HepG2 (cell line): ENCODE measurements at regions not wholly inside any gene's neighbourhood (a gene's known extent, or its start where the extent isn't known, plus 50 kb on each side); places are given as distances from the start of the nearest gene placed in this dataset.

Experiments used
- ATAC-seq: fragments of 200-7000 bp; cut with Tn5 transposase; 3 replicates; pipeline ENCODE4 v1.9.1; 2020; ENCODE audit warnings: mild to moderate bottlenecking, moderate library complexity
- BruUV-seq: library from RNA; stranded (reverse); fragments of 400-500 nt; replicated peaks from 2 replicates; lab custom pipeline; 2021; lab: Mats Ljungman, UMichigan
- CTCF ChIA-PET: fragments of 300-600 bp; formaldehyde crosslinking; extraction: SDS; loops from one replicate; lab custom pipeline; 2021; ENCODE audit warnings: low total read pairs, inconsistent platforms, low intra/inter-chr PET ratio; lab: Yijun Ruan, JAX
- POLR2A ChIA-PET: fragments of 350-600 bp; sonication (Branson Sonifier 250); formaldehyde crosslinking; loops from one replicate; lab custom pipeline; 2020; ENCODE audit warnings: antibody characterized with exemption, inconsistent platforms; lab: Yijun Ruan, JAX
- DNase-seq: peaks from one replicate; pipeline ENCODE4 v3.0.0-alpha.2; 2015; ENCODE audit warnings: low spot score
- FAIRE-seq: peaks from 3 replicates; lab custom pipeline; 2011; peaks lifted over from hg19 to GRCh38; lab: Jason Lieb, UNC
- H2AFZ ChIP-seq: one replicate; pipeline ENCODE4 v1.6.1; 2011; ENCODE audit warnings: low read length, inconsistent platforms
- H3K27ac ChIP-seq: fragments of 300-600 bp; 3 replicates; pipeline ENCODE4 v1.8.0; 2011; ENCODE audit warnings: mixed run types, mild to moderate bottlenecking, mixed read lengths, low read length, inconsistent platforms; ENCODE audit not compliant: insufficient read depth; ENCODE audit errors: extremely low read length
- H3K27me3 ChIP-seq, 2 experiments: fragments of 200-600 bp in 1 of 2; 2 replicates in 1 of 2; 3 replicates in 1 of 2; pipeline versions ENCODE4 v1.6.0 to v1.8.0; 2011; ENCODE audit warnings: low read length in 2 of 2, mild to moderate bottlenecking in 2 of 2, moderate library complexity in 2 of 2, inconsistent platforms in 1 of 2; ENCODE audit not compliant: insufficient read depth in 2 of 2, control insufficient read depth in 1 of 2
- H3K36me3 ChIP-seq, 2 experiments: fragments of 200-600 bp in 1 of 2; replicated peaks in 1 of 2; 2 replicates in 1 of 2; 3 replicates in 1 of 2; pipeline versions ENCODE4 v1.5.1 to v1.8.0; 2011; ENCODE audit warnings: low read length in 2 of 2, inconsistent platforms in 1 of 2; ENCODE audit not compliant: insufficient read depth in 2 of 2, control insufficient read depth in 1 of 2
- H3K4me1 ChIP-seq: 2 replicates; pipeline ENCODE4 v1.5.1; 2012; ENCODE audit warnings: low read length, inconsistent platforms; ENCODE audit not compliant: insufficient read depth
- H3K4me2 ChIP-seq: 2 replicates; pipeline ENCODE4 v1.6.0; 2011; ENCODE audit warnings: low read depth, low read length, inconsistent platforms
- H3K4me3 ChIP-seq, 3 experiments: fragments of 200-600 bp in 1 of 3; sonication (generic), shearing (Covaris generic) in 1 of 3; replicated peaks in 1 of 3; 2 replicates each; pipeline ENCODE4 v1.5.1; 2011 to 2016; ENCODE audit warnings: low read length in 3 of 3, inconsistent platforms in 2 of 3, low read depth in 2 of 3, mild to moderate bottlenecking in 2 of 3, control low read depth in 1 of 3, mixed read lengths in 1 of 3; ENCODE audit not compliant: insufficient read depth in 1 of 3
- H3K79me2 ChIP-seq: one replicate; pipeline ENCODE4 v1.6.1; 2011; ENCODE audit warnings: low read length, inconsistent platforms; ENCODE audit not compliant: insufficient read depth
- H3K9ac ChIP-seq: 2 replicates; pipeline ENCODE4 v1.6.0; 2011; ENCODE audit warnings: mild to moderate bottlenecking, low read depth, low read length, inconsistent platforms; ENCODE audit not compliant: insufficient read depth
- H3K9me3 ChIP-seq: 2 replicates; pipeline ENCODE4 v1.5.1; 2012; ENCODE audit warnings: mild to moderate bottlenecking, low read length
- H4K20me1 ChIP-seq: 2 replicates; pipeline ENCODE4 v1.6.0; 2011; ENCODE audit warnings: inconsistent platforms, mild to moderate bottlenecking, low read length, moderate library complexity; ENCODE audit not compliant: insufficient read depth
- KLF12 ChIP-seq: sonication (generic); formaldehyde crosslinking; IDR thresholded peaks from 2 replicates; pipeline ENCODE4 v1.4.0; 2020; ENCODE audit warnings: missing genetic modification reagents, borderline replicate concordance
- KLF9 ChIP-seq: IDR thresholded peaks from 2 replicates; pipeline ENCODE4 v1.6.1; 2016; ENCODE audit warnings: low read depth
- MYC ChIP-seq: sonication (generic); formaldehyde crosslinking; IDR thresholded peaks from 2 replicates; pipeline ENCODE4 v1.9.0; 2021; ENCODE audit warnings: missing genetic modification reagents, borderline replicate concordance
- PHF20 ChIP-seq: sonication (generic); formaldehyde crosslinking; IDR thresholded peaks from 2 replicates; pipeline ENCODE4 v1.5.0; 2020; ENCODE audit warnings: mild to moderate bottlenecking, missing genetic modification reagents
- POGZ ChIP-seq: sonication (generic); formaldehyde crosslinking; IDR thresholded peaks from 2 replicates; pipeline ENCODE4 v1.4.0; 2020; ENCODE audit warnings: mild to moderate bottlenecking, missing genetic modification reagents
- SAP130 ChIP-seq: IDR thresholded peaks from 2 replicates; pipeline ENCODE4 v1.6.1; 2016; ENCODE audit warnings: low read depth
- THAP11 ChIP-seq: IDR thresholded peaks from 2 replicates; pipeline ENCODE4 v1.6.1; 2016; ENCODE audit warnings: missing biosample characterization, missing genetic modification reagents
- ZFYVE20 ChIP-seq: sonication (generic); formaldehyde crosslinking; IDR thresholded peaks from 2 replicates; pipeline ENCODE4 v1.8.0; 2023; ENCODE audit warnings: low read depth, mild to moderate bottlenecking, moderate library complexity, missing genetic modification reagents, borderline replicate concordance
- WGBS: methylation state at CpG from one replicate; pipeline ENCODE4 v1.1.6; 2017; ENCODE audit warnings: low lambda C conversion rate; 5-methylcytosine and 5-hydroxymethylcytosine counted together
- in situ Hi-C: cut with HindIII; loops from 2 replicates; pipeline ENCODE4 v1.10.0; 2017; ENCODE audit warnings: low pct_unique_long_range_greater_than_20kb; ENCODE audit not compliant: extremely low pct_ligation_motif_present
- intact Hi-C: fragments of 100-400 bp; cut with micrococcal nuclease; formaldehyde crosslinking; loops from one replicate; pipeline ENCODE4 v1.10.0; 2022; ENCODE audit not compliant: unreplicated experiment
- TF ChIP-seq, protein P1 (sequence below): sonication (generic); formaldehyde crosslinking; IDR thresholded peaks from 2 replicates; pipeline ENCODE4 v1.8.0; 2022; ENCODE audit warnings: low read depth, missing genetic modification reagents
- TF ChIP-seq, protein P2 (sequence below): sonication (generic); formaldehyde crosslinking; IDR thresholded peaks from 2 replicates; pipeline ENCODE4 v1.4.0; 2020; ENCODE audit warnings: mild to moderate bottlenecking, missing genetic modification reagents, borderline replicate concordance
- TF ChIP-seq, protein P3 (sequence below): sonication (generic); formaldehyde crosslinking; IDR thresholded peaks from 2 replicates; pipeline ENCODE4 v1.4.0; 2020; ENCODE audit warnings: mild to moderate bottlenecking, low read depth, missing genetic modification reagents
- TF ChIP-seq, protein P4 (sequence below): sonication (generic); formaldehyde crosslinking; IDR thresholded peaks from 2 replicates; pipeline ENCODE4 v1.5.0; 2020; ENCODE audit warnings: mild to moderate bottlenecking, missing genetic modification reagents, borderline replicate concordance

DNA sequence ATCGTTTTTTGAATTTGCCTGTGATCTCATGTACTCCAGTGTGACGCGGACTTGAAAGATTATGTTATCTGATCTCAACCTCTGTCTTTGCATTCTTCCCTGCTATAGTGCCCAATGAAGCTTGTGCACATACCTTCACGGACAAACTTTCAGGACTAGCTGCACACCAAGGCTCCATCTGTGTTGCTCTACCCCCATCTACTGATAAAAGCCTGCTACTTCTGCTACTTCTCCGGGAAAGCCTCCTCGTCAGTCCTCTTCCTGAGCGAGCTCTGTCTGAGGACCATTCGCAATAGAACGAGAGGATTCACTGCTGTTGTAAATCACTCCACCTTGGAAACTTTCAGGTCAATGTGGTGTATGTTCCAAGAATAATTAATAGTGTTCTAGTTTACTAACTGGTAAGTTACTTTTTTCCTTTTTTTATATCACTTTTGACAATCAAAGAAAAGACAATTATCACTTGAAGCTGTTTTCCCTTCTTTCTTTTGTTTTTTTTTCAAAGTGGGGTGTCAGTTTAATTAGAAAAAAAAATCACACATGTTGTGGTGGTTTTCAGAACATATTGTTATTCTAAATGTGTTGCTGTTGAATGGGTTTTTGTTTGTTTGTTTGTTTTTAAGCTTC is 217.6 kb downstream of the ARRDC4 start (continued):
- TF ChIP-seq MYC (CRISPR knock-in tag) = no peak

DNA sequence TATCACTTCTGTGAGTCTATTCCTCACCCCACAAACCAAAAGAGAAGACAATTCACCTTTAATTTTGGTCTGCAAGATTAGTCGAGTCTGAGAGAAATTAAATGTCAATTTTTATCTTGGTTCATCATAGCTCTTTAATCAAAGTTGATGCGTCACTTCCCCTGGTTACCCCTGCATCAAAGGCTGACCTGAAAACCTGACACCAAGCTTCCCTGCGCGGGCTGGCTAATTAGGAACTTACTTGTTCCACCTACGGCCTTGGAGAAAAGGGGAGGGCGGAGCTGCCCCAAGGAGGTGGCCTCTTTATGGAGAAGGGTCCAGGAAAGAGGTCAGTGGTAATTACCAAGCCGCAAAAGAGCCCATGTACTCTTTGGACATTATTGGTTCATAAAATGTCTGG is 218.4 kb downstream of the ARRDC4 start:
- Histone ChIP-seq H3K27ac (no peak overlapping the region), H3K4me3 (no peak overlapping the region), H4K20me1 (no peaks in the 10 kb centered on the region), H3K36me3 (no peaks in the 10 kb centered on the region), H3K9ac (no peak overlapping the region), H3K4me1 (no peaks in the 10 kb centered on the region), H3K27me3 (peaks cover 0 to 14% of the 10 kb centered on the region in 2 experiments; a peak in 1 of 5 replicates), H3K4me2 (no peak overlapping the region), H3K9me3 (no peaks in the 10 kb centered on the region), H2AFZ (no peak overlapping the region), H3K79me2 (no peaks in the 10 kb centered on the region)
- CTCF ChIA-PET = interaction anchor here (1.8 to 1.9 kb wide), 2 partner anchors 269 to 275 kb away, joined by 14 to 17 read pairs; no protein-coding TSS in a partner anchor
- POLR2A ChIA-PET = no interaction called here
- 11% methylated on average over 7 of the region's 7 CpGs for WGBS
- no TSS peak for BruUV-seq
- no peak for ATAC-seq
- intact Hi-C loops = loop anchor here (1.0 to 10.0 kb wide), 5 partner anchors 94 to 275 kb away; no protein-coding TSS in a partner anchor
- in situ Hi-C loops = loop anchor here (5.0 kb wide), 1 partner anchor 277 kb away; no protein-coding TSS in a partner anchor
- DNase-seq = no peak
- no peak for FAIRE-seq
- TF ChIP-seq PHF20 (CRISPR knock-in tag) (no peak), THAP11 (no peak), POGZ (CRISPR knock-in tag) (no peak), SAP130 (CRISPR knock-in tag) (no peak), KLF9 (CRISPR knock-in tag) (no peak), KLF12 (CRISPR knock-in tag) (no peak), ZFYVE20 (CRISPR knock-in tag) (no peak)
- TF ChIP-seq, protein P1, sequence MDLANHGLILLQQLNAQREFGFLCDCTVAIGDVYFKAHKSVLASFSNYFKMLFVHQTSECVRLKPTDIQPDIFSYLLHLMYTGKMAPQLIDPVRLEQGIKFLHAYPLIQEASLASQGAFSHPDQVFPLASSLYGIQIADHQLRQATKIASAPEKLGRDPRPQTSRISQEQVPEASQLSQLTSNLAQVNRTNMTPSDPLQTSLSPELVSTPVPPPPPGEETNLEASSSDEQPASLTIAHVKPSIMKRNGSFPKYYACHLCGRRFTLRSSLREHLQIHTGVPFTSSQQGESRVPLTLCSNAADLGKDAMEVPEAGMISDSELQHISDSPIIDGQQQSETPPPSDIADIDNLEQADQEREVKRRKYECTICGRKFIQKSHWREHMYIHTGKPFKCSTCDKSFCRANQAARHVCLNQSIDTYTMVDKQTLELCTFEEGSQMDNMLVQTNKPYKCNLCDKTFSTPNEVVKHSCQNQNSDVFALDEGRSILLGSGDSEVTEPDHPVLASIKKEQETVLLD = no peak
- TF ChIP-seq, protein P2, sequence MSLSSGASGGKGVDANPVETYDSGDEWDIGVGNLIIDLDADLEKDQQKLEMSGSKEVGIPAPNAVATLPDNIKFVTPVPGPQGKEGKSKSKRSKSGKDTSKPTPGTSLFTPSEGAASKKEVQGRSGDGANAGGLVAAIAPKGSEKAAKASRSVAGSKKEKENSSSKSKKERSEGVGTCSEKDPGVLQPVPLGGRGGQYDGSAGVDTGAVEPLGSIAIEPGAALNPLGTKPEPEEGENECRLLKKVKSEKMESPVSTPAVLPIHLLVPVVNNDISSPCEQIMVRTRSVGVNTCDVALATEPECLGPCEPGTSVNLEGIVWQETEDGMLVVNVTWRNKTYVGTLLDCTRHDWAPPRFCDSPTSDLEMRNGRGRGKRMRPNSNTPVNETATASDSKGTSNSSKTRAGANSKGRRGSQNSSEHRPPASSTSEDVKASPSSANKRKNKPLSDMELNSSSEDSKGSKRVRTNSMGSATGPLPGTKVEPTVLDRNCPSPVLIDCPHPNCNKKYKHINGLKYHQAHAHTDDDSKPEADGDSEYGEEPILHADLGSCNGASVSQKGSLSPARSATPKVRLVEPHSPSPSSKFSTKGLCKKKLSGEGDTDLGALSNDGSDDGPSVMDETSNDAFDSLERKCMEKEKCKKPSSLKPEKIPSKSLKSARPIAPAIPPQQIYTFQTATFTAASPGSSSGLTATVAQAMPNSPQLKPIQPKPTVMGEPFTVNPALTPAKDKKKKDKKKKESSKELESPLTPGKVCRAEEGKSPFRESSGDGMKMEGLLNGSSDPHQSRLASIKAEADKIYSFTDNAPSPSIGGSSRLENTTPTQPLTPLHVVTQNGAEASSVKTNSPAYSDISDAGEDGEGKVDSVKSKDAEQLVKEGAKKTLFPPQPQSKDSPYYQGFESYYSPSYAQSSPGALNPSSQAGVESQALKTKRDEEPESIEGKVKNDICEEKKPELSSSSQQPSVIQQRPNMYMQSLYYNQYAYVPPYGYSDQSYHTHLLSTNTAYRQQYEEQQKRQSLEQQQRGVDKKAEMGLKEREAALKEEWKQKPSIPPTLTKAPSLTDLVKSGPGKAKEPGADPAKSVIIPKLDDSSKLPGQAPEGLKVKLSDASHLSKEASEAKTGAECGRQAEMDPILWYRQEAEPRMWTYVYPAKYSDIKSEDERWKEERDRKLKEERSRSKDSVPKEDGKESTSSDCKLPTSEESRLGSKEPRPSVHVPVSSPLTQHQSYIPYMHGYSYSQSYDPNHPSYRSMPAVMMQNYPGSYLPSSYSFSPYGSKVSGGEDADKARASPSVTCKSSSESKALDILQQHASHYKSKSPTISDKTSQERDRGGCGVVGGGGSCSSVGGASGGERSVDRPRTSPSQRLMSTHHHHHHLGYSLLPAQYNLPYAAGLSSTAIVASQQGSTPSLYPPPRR (CRISPR knock-in tag) = no peak
- TF ChIP-seq, protein P3, sequence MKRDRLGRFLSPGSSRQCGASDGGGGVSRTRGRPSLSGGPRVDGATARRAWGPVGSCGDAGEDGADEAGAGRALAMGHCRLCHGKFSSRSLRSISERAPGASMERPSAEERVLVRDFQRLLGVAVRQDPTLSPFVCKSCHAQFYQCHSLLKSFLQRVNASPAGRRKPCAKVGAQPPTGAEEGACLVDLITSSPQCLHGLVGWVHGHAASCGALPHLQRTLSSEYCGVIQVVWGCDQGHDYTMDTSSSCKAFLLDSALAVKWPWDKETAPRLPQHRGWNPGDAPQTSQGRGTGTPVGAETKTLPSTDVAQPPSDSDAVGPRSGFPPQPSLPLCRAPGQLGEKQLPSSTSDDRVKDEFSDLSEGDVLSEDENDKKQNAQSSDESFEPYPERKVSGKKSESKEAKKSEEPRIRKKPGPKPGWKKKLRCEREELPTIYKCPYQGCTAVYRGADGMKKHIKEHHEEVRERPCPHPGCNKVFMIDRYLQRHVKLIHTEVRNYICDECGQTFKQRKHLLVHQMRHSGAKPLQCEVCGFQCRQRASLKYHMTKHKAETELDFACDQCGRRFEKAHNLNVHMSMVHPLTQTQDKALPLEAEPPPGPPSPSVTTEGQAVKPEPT (CRISPR knock-in tag) = no peak
- TF ChIP-seq, protein P4, sequence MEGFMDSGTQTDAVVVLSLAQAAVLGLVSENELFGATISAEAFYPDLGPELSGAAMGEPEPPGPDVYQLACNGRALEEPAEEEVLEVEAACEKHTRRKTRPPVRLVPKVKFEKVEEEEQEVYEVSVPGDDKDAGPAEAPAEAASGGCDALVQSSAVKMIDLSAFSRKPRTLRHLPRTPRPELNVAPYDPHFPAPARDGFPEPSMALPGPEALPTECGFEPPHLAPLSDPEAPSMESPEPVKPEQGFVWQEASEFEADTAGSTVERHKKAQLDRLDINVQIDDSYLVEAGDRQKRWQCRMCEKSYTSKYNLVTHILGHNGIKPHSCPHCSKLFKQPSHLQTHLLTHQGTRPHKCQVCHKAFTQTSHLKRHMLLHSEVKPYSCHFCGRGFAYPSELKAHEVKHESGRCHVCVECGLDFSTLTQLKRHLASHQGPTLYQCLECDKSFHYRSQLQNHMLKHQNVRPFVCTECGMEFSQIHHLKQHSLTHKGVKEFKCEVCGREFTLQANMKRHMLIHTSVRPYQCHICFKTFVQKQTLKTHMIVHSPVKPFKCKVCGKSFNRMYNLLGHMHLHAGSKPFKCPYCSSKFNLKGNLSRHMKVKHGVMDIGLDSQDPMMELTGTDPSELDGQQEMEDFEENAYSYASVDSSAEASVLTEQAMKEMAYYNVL (CRISPR knock-in tag) = no peak
